H9 (cell line): ENCODE measurements at regions not wholly inside any gene's neighbourhood (a gene's known extent, or its start where the extent isn't known, plus 50 kb on each side); places are given as distances from the start of the nearest gene placed in this dataset.
"Not testable (repeated sequence)": the region's sequence is repeated elsewhere in the genome, so short reads cannot be mapped to it uniquely, and the experiment has no call there.

Experiments
- DNase-seq: peaks from one replicate; pipeline ENCODE4 v3.0.0-alpha.2; 2017
- H2AFZ ChIP-seq: one replicate; pipeline ENCODE4 v1.6.1; 2013; ENCODE audit warnings: mild to moderate bottlenecking, low read length, control low read depth, moderate library complexity
- H2AK5ac ChIP-seq: 2 replicates; pipeline ENCODE4 v1.6.1; 2013; ENCODE audit warnings: low read length, control low read depth, mixed read lengths; ENCODE audit not compliant: insufficient read length
- H2BK120ac ChIP-seq: one replicate; pipeline ENCODE4 v1.6.1; 2013; ENCODE audit warnings: low read depth, mild to moderate bottlenecking, low read length, control low read depth, inconsistent platforms; ENCODE audit not compliant: poor library complexity, severe bottlenecking
- H2BK12ac ChIP-seq: 2 replicates; pipeline ENCODE4 v1.6.1; 2013; ENCODE audit warnings: low read length, control low read depth, mixed read lengths, low read depth; ENCODE audit not compliant: insufficient read length
- H2BK15ac ChIP-seq: 2 replicates; pipeline ENCODE4 v1.6.1; 2013; ENCODE audit warnings: low read depth, low read length, control low read depth
- H2BK20ac ChIP-seq: one replicate; pipeline ENCODE4 v1.6.1; 2013; ENCODE audit warnings: low read depth, mild to moderate bottlenecking, low read length, control low read depth, inconsistent platforms; ENCODE audit not compliant: poor library complexity, severe bottlenecking
- H2BK5ac ChIP-seq: 2 replicates; pipeline ENCODE4 v1.6.1; 2013; ENCODE audit warnings: low read length, control low read depth, mixed read lengths; ENCODE audit not compliant: insufficient read length
- H3K14ac ChIP-seq: 2 replicates; pipeline ENCODE4 v1.6.1; 2013; ENCODE audit warnings: low read length, control low read depth; ENCODE audit not compliant: insufficient read depth
- H3K18ac ChIP-seq: 2 replicates; pipeline ENCODE4 v1.6.1; 2013; ENCODE audit warnings: low read depth, mild to moderate bottlenecking, mixed read lengths, low read length, control low read depth; ENCODE audit not compliant: insufficient read length
- H3K23ac ChIP-seq: 2 replicates; pipeline ENCODE4 v1.6.1; 2013; ENCODE audit warnings: low read length, control low read depth, mixed read lengths, low read depth; ENCODE audit not compliant: insufficient read length
- H3K23me2 ChIP-seq: 2 replicates; pipeline ENCODE4 v1.6.1; 2013; ENCODE audit warnings: low read depth, mild to moderate bottlenecking, mixed read lengths, low read length, control low read depth; ENCODE audit not compliant: insufficient read length, poor library complexity, severe bottlenecking
- H3K27ac ChIP-seq: 2 replicates; pipeline ENCODE4 v1.5.1; 2013; ENCODE audit warnings: low read length, control low read depth, mixed read lengths, low read depth; ENCODE audit not compliant: insufficient read length
- H3K27me3 ChIP-seq: 2 replicates; pipeline ENCODE4 v1.6.1; 2013; ENCODE audit warnings: low read length, control low read depth, inconsistent platforms; ENCODE audit not compliant: insufficient read depth
- H3K4ac ChIP-seq: 2 replicates; pipeline ENCODE4 v1.6.1; 2013; ENCODE audit warnings: low read depth, mild to moderate bottlenecking, control low read depth, inconsistent platforms, low read length, moderate library complexity
- H3K4me1 ChIP-seq: 2 replicates; pipeline ENCODE4 v1.6.1; 2013; ENCODE audit warnings: low read length, control low read depth, inconsistent platforms; ENCODE audit not compliant: insufficient read depth
- H3K4me2 ChIP-seq: 2 replicates; pipeline ENCODE4 v1.6.1; 2013; ENCODE audit warnings: low read length, control low read depth, mixed read lengths; ENCODE audit not compliant: insufficient read length, insufficient read depth
- H3K56ac ChIP-seq: 2 replicates; pipeline ENCODE4 v1.6.1; 2013; ENCODE audit warnings: low read depth, mild to moderate bottlenecking, mixed read lengths, low read length, control low read depth; ENCODE audit not compliant: insufficient read length
- H3K79me1 ChIP-seq: 2 replicates; pipeline ENCODE4 v1.6.1; 2013; ENCODE audit warnings: low read depth, mild to moderate bottlenecking, moderate library complexity, low read length, control low read depth, inconsistent platforms; ENCODE audit not compliant: insufficient read depth, poor library complexity, severe bottlenecking
- H3K79me2 ChIP-seq: 2 replicates; pipeline ENCODE4 v1.6.1; 2013; ENCODE audit warnings: low read length, control low read depth, inconsistent platforms; ENCODE audit not compliant: insufficient read depth
- H3K9ac ChIP-seq: 2 replicates; pipeline ENCODE4 v1.6.1; 2013; ENCODE audit warnings: low read length, control low read depth, mixed read lengths; ENCODE audit not compliant: insufficient read length; ENCODE audit errors: extremely low read depth
- H3K9me3 ChIP-seq: one replicate; pipeline ENCODE4 v1.6.1; 2013; ENCODE audit warnings: low read depth, low read length, inconsistent platforms; ENCODE audit not compliant: control insufficient read depth
- H3T11ph ChIP-seq: one replicate; pipeline ENCODE4 v1.6.1; 2013; ENCODE audit warnings: mild to moderate bottlenecking, low read length, control low read depth, inconsistent platforms
- H4K20me1 ChIP-seq: one replicate; pipeline ENCODE4 v1.6.1; 2013; ENCODE audit not compliant: control insufficient read depth, insufficient read length, insufficient read depth
- H4K5ac ChIP-seq: 2 replicates; pipeline ENCODE4 v1.6.1; 2013; ENCODE audit warnings: low read depth, mild to moderate bottlenecking, mixed read lengths, low read length, control low read depth; ENCODE audit not compliant: insufficient read length
- H4K8ac ChIP-seq: replicated peaks from 2 replicates; pipeline ENCODE4 v1.6.1; 2013; ENCODE audit warnings: low read length, control low read depth, mixed read lengths, low read depth; ENCODE audit not compliant: insufficient read length
- H4K91ac ChIP-seq: 2 replicates; pipeline ENCODE4 v1.6.1; 2013; ENCODE audit warnings: low read depth, mild to moderate bottlenecking, moderate library complexity, mixed read lengths, low read length, control low read depth; ENCODE audit not compliant: insufficient read length
- H3K27ac Mint-ChIP-seq, 3 experiments: 2 replicates in 2 of 3; 3 replicates in 1 of 3; pipeline ENCODE4 v1.8.0; 2020 to 2021; ENCODE audit warnings: mixed read lengths in 3 of 3, mild to moderate bottlenecking in 1 of 3, moderate library complexity in 1 of 3
- H3K27me3 Mint-ChIP-seq: 2 replicates; pipeline ENCODE4 v1.8.0; 2021; ENCODE audit warnings: low read depth, mild to moderate bottlenecking, moderate library complexity, mixed read lengths
- H3K36me3 Mint-ChIP-seq, 3 experiments: 2 replicates in 2 of 3; 3 replicates in 1 of 3; pipeline ENCODE4 v1.8.0; 2020 to 2021; ENCODE audit warnings: low read depth in 3 of 3, mixed read lengths in 3 of 3; ENCODE audit not compliant: insufficient read depth in 1 of 3
- H3K4me1 Mint-ChIP-seq, 2 experiments: 2 replicates each; pipeline ENCODE4 v1.8.0; 2020; ENCODE audit warnings: mixed read lengths in 2 of 2
- H3K4me3 Mint-ChIP-seq, 2 experiments: 2 replicates in 1 of 2; 3 replicates in 1 of 2; pipeline ENCODE4 v1.8.0; 2020 to 2021; ENCODE audit warnings: mild to moderate bottlenecking in 2 of 2, mixed read lengths in 2 of 2, moderate library complexity in 1 of 2
- H3K9me3 Mint-ChIP-seq, 2 experiments: 2 replicates in 1 of 2; 3 replicates in 1 of 2; pipeline ENCODE4 v1.8.0; 2020; ENCODE audit warnings: mild to moderate bottlenecking in 2 of 2, mixed read lengths in 2 of 2, moderate library complexity in 1 of 2
- WGBS: extraction: QIAGEN DNeasy Blood & Tissue Kit; methylation state at CpG from one replicate; pipeline ENCODE4 v1.1.7; 2013; ENCODE audit warnings: missing lambda C conversion rate, low lambda C conversion rate, mixed read lengths; ENCODE audit not compliant: insufficient read length; ENCODE audit errors: extremely low coverage; 5-methylcytosine and 5-hydroxymethylcytosine counted together

DNA sequence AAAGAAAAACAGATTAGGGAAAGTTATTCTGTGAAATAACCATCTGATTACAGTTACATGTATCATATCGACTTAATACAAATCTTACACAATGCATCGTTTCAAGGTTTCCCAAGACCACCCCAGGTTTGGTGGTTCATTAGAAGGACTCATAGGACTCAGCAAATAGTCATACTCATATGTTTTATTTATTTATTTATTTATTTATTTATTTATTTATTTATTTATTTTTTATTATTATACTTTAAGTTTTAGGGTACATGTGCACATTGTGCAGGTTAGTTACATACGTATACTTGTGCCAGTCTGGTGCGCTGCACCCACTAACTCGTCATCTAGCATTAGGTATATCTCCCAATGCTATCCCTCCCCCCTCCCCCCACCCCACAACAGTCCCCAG is 1199.0 kb downstream of the FOXD4L5 start:
- not testable (repeated sequence) for H2BK5ac ChIP-seq, H3K23me2 ChIP-seq, DNase-seq, H2BK20ac ChIP-seq, H3K4me1 Mint-ChIP-seq, H3K27ac Mint-ChIP-seq, H4K5ac ChIP-seq, H3K27me3 ChIP-seq, H3K4me3 Mint-ChIP-seq, H2AK5ac ChIP-seq, H3K79me2 ChIP-seq, H3K14ac ChIP-seq, H4K20me1 ChIP-seq, H4K8ac ChIP-seq, H3K23ac ChIP-seq, H3K27ac ChIP-seq, H2BK12ac ChIP-seq, H3K79me1 ChIP-seq, H2BK15ac ChIP-seq, H2BK120ac ChIP-seq, H3K9ac ChIP-seq, H4K91ac ChIP-seq, H3T11ph ChIP-seq, H3K9me3 ChIP-seq, H3K4me2 ChIP-seq, H3K56ac ChIP-seq, H3K18ac ChIP-seq, H3K4me1 ChIP-seq, H3K4ac ChIP-seq, H3K27me3 Mint-ChIP-seq, H2AFZ ChIP-seq
- peaks cover 57 to 60% of the 10 kb centered on the region in 2 experiments for H3K9me3 Mint-ChIP-seq
- no CpG with 5 or more reads among the region's 5 CpGs for WGBS
- peaks cover 0 to 11% (median 5%) of the 10 kb centered on the region in 3 experiments; a peak in 2 of 7 replicates for H3K36me3 Mint-ChIP-seq

- H2AK5ac ChIP-seq, H3K4me3 Mint-ChIP-seq, H4K8ac ChIP-seq, H3K9me3 ChIP-seq, H2AFZ ChIP-seq, H3K27me3 ChIP-seq, H4K20me1 ChIP-seq, H3K27ac ChIP-seq, H3K23me2 ChIP-seq, H3K4ac ChIP-seq, H4K5ac ChIP-seq, H3K56ac ChIP-seq, H3K79me2 ChIP-seq, H3K9ac ChIP-seq, H3K27ac Mint-ChIP-seq, H2BK20ac ChIP-seq, H2BK120ac ChIP-seq, H3K27me3 Mint-ChIP-seq, H3K23ac ChIP-seq, H3K79me1 ChIP-seq, H3T11ph ChIP-seq, H3K36me3 Mint-ChIP-seq, H4K91ac ChIP-seq, H3K18ac ChIP-seq, H3K4me1 ChIP-seq, H2BK15ac ChIP-seq, H3K4me1 Mint-ChIP-seq, H3K4me2 ChIP-seq, H3K14ac ChIP-seq, DNase-seq, H2BK5ac ChIP-seq, H2BK12ac ChIP-seq: not testable (repeated sequence)
- WGBS = no CpG with 5 or more reads among the region's 72 CpGs
- H3K9me3 Mint-ChIP-seq = peaks cover 51 to 59% of the 10 kb centered on the region in 2 experiments
These were observed 1213.4 kb downstream of the FOXD4L5 start for GRCh38 chr9:64071358-64072253.
